ENCODE measurements at regions not wholly inside any gene's neighbourhood (a gene's known extent, or its start where the extent isn't known, plus 50 kb on each side); places are given as distances from the start of the nearest gene placed in this dataset.

- H3K27ac Mint-ChIP-seq (ENCODE audit: low read depth, unreplicated experiment): no peak overlapping the region
- H3K27me3 Mint-ChIP-seq (ENCODE audit: insufficient read depth, unreplicated experiment): peaks cover 20% of the 10 kb centered on the region
- no peaks in the 10 kb centered on the region for H3K4me1 Mint-ChIP-seq (ENCODE audit: insufficient read depth, unreplicated experiment)
- POLR2A ChIA-PET: interaction anchor here (1.1 kb wide), 1 partner anchor 14 kb away, joined by 3 read pairs; no protein-coding TSS in a partner anchor
- BruUV-seq (replicated peaks): no TSS peak
- intact Hi-C loops (cut with micrococcal nuclease): no loop called here
- no peaks in the 10 kb centered on the region for H3K9me3 Mint-ChIP-seq (ENCODE audit: unreplicated experiment)
- TF ChIP-seq CTCF (IDR thresholded peaks at IDR 0.05; ENCODE audit: unreplicated experiment): no peak
- CTCF ChIA-PET: interaction anchor here (0.7 to 1.3 kb wide), 3 partner anchors 28 to 102 kb away, joined by 3 to 5 read pairs (median 4); no protein-coding TSS in a partner anchor
- no peak overlapping the region for H3K4me3 Mint-ChIP-seq (ENCODE audit: unreplicated experiment)
- DNase-seq (ENCODE audit: unreplicated experiment): peak; percentile 23
- H3K36me3 Mint-ChIP-seq (ENCODE audit: insufficient read depth, unreplicated experiment): no peaks in the 10 kb centered on the region
Observed at GRCh38 chr11:15737320-15737719, 619.0 kb downstream of the SOX6 start.

GRCh38 chr11:15738931-15739330 lies 617.4 kb downstream of the SOX6 start:
- POLR2A ChIA-PET: interaction anchor here (1.8 kb wide), 1 partner anchor 22 kb away, joined by 3 read pairs; no protein-coding TSS in a partner anchor
- CTCF ChIA-PET: interaction anchor here (0.8 to 1.4 kb wide), 4 partner anchors 10 to 89 kb away, joined by 3 to 5 read pairs (median 4); no protein-coding TSS in a partner anchor
- BruUV-seq (replicated peaks): no TSS peak
- no peak overlapping the region for H3K27ac Mint-ChIP-seq (ENCODE audit: low read depth, unreplicated experiment)
- intact Hi-C loops (cut with micrococcal nuclease): no loop called here
- H3K4me3 Mint-ChIP-seq (ENCODE audit: unreplicated experiment): no peak overlapping the region
- H3K9me3 Mint-ChIP-seq (ENCODE audit: unreplicated experiment): no peaks in the 10 kb centered on the region
- no peak for DNase-seq (ENCODE audit: unreplicated experiment)
- TF ChIP-seq CTCF (IDR thresholded peaks at IDR 0.05; ENCODE audit: unreplicated experiment): no peak
- H3K36me3 Mint-ChIP-seq (ENCODE audit: insufficient read depth, unreplicated experiment): no peaks in the 10 kb centered on the region
- H3K27me3 Mint-ChIP-seq (ENCODE audit: insufficient read depth, unreplicated experiment): peaks cover 10% of the 10 kb centered on the region
- H3K4me1 Mint-ChIP-seq (ENCODE audit: insufficient read depth, unreplicated experiment): no peaks in the 10 kb centered on the region

GRCh38 chr11:15742626-15743519 lies 613.5 kb downstream of the SOX6 start:
- no peak for TF ChIP-seq CTCF (IDR thresholded peaks at IDR 0.05; ENCODE audit: unreplicated experiment)
- H3K27me3 Mint-ChIP-seq (ENCODE audit: insufficient read depth, unreplicated experiment): no peaks in the 10 kb centered on the region
- BruUV-seq (replicated peaks): no TSS peak
- ChIA-PET CTCF (interaction anchor here (0.9 to 1.4 kb wide), 2 partner anchors 9 to 76 kb away, joined by 3 to 4 read pairs; no protein-coding TSS in a partner anchor), POLR2A (interaction anchor here (0.6 kb wide), 1 partner anchor 761 kb away, joined by 3 read pairs; no protein-coding TSS in a partner anchor)
- peaks cover 5% of the 10 kb centered on the region for H3K4me1 Mint-ChIP-seq (ENCODE audit: insufficient read depth, unreplicated experiment)
- no peaks in the 10 kb centered on the region for H3K36me3 Mint-ChIP-seq (ENCODE audit: insufficient read depth, unreplicated experiment)
- no peak for DNase-seq (ENCODE audit: unreplicated experiment)
- intact Hi-C loops (cut with micrococcal nuclease): no loop called here
- H3K4me3 Mint-ChIP-seq (ENCODE audit: unreplicated experiment): no peak overlapping the region
- no peak overlapping the region for H3K27ac Mint-ChIP-seq (ENCODE audit: low read depth, unreplicated experiment)
- H3K9me3 Mint-ChIP-seq (ENCODE audit: unreplicated experiment): no peaks in the 10 kb centered on the region

- BruUV-seq (replicated peaks): no TSS peak
- H3K27ac Mint-ChIP-seq (ENCODE audit: low read depth, unreplicated experiment): no peak overlapping the region
- intact Hi-C loops (cut with micrococcal nuclease): no loop called here
- no peak for TF ChIP-seq CTCF (IDR thresholded peaks at IDR 0.05; ENCODE audit: unreplicated experiment)
- no peaks in the 10 kb centered on the region for H3K9me3 Mint-ChIP-seq (ENCODE audit: unreplicated experiment)
- no peak overlapping the region for H3K4me3 Mint-ChIP-seq (ENCODE audit: unreplicated experiment)
- peaks cover 5% of the 10 kb centered on the region for H3K4me1 Mint-ChIP-seq (ENCODE audit: insufficient read depth, unreplicated experiment)
- no peaks in the 10 kb centered on the region for H3K36me3 Mint-ChIP-seq (ENCODE audit: insufficient read depth, unreplicated experiment)
- no peak for DNase-seq (ENCODE audit: unreplicated experiment)
- POLR2A ChIA-PET: no interaction called here
- no peaks in the 10 kb centered on the region for H3K27me3 Mint-ChIP-seq (ENCODE audit: insufficient read depth, unreplicated experiment)
- CTCF ChIA-PET: no interaction called here
Observed at GRCh38 chr11:15744693-15745092, 611.7 kb downstream of the SOX6 start.
